ENCODE measurements at regions not wholly inside any gene's neighbourhood (a gene's known extent, or its start where the extent isn't known, plus 50 kb on each side); places are given as distances from the start of the nearest gene placed in this dataset.

DNA sequence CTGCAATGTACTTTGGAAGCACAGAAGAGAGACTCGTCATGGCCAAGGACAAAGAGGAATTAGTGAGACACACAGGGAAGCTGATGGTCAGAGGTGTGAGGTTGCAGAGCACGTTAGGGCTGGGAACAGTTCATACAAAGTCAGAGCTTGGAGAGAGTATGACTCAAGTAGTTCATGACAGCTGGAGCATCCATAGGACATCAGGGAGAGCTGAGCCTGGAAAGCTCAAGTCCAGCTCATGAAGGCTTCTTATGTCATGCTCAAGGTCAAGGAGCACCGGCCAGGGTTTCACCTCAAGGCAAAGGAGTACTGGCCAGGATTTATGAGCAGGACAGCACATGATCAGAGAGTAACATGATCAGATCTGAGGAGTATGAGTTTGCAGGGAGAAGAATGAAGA is 64.6 kb upstream of the CHST1 start:
- ATAC-seq (ENCODE audit: insufficient read depth, low FRiP score), result no peak
- 76 to 86% methylated on average over 3 of the region's 3 CpGs for WGBS, 2 donors
- Histone ChIP-seq H3K36me3 (ENCODE audit: control insufficient read depth in 4 of 4, insufficient read depth in 4 of 4, low read length in 4 of 4) (no peaks in the 10 kb centered on the region), H3K4me1 (ENCODE audit: control insufficient read depth in 5 of 5, insufficient read depth in 5 of 5, low read length in 5 of 5) (peaks cover 0 to 1% (median 0%) of the 10 kb centered on the region in 5 donors), H3K4me3 (no peak overlapping the region), H3K9me3 (ENCODE audit: control insufficient read depth in 4 of 4, insufficient read depth in 3 of 4, low read length in 3 of 4) (no peaks in the 10 kb centered on the region), H3K27ac (ENCODE audit: low read depth in 1 of 2, low read length in 1 of 2) (no peak overlapping the region), H3K27me3 (ENCODE audit: control insufficient read depth in 3 of 3, insufficient read depth in 3 of 3, low read length in 2 of 3) (peaks cover 0 to 3% (median 3%) of the 10 kb centered on the region in 3 donors), H3K9ac (ENCODE audit: insufficient read depth in 1 of 2, low read length in 2 of 2) (no peak overlapping the region)
- TF ChIP-seq, protein P1, sequence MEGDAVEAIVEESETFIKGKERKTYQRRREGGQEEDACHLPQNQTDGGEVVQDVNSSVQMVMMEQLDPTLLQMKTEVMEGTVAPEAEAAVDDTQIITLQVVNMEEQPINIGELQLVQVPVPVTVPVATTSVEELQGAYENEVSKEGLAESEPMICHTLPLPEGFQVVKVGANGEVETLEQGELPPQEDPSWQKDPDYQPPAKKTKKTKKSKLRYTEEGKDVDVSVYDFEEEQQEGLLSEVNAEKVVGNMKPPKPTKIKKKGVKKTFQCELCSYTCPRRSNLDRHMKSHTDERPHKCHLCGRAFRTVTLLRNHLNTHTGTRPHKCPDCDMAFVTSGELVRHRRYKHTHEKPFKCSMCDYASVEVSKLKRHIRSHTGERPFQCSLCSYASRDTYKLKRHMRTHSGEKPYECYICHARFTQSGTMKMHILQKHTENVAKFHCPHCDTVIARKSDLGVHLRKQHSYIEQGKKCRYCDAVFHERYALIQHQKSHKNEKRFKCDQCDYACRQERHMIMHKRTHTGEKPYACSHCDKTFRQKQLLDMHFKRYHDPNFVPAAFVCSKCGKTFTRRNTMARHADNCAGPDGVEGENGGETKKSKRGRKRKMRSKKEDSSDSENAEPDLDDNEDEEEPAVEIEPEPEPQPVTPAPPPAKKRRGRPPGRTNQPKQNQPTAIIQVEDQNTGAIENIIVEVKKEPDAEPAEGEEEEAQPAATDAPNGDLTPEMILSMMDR (IDR thresholded peaks at IDR 0.05; ENCODE audit: control extremely low read depth, extremely low read depth), result no peak
- no peak for DNase-seq

DNA sequence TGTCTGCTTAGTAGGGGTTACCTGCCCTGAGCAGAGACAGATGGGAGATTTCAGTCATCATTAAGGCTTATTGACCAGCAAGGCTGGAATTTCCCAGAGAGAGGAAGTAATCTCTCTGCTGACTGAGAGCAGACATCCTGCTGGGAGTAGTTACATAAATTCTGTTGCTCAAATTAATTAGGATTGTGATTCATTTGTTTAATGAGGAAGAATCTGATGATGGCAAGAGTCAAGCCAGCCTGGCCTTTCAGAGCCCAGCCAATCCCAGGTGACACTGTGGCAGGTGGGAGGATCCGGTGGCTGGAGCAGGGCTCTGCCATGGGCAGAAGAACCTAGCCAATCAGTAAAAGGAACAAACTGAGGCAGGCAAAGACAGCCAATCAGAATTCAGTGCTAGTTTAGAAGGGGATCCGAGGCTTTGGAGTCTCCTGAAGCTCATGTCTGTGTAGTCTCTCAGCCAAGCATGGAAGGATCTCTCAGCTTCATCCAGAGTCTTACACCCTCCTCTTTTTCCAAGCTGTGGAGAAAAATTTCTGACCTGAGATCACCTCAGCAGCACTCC is 61.2 kb upstream of the CHST1 start:
- no peaks in the 10 kb centered on the region for H3K36me3 ChIP-seq (ENCODE audit: control insufficient read depth in 4 of 4, insufficient read depth in 4 of 4, low read length in 4 of 4)

DNA sequence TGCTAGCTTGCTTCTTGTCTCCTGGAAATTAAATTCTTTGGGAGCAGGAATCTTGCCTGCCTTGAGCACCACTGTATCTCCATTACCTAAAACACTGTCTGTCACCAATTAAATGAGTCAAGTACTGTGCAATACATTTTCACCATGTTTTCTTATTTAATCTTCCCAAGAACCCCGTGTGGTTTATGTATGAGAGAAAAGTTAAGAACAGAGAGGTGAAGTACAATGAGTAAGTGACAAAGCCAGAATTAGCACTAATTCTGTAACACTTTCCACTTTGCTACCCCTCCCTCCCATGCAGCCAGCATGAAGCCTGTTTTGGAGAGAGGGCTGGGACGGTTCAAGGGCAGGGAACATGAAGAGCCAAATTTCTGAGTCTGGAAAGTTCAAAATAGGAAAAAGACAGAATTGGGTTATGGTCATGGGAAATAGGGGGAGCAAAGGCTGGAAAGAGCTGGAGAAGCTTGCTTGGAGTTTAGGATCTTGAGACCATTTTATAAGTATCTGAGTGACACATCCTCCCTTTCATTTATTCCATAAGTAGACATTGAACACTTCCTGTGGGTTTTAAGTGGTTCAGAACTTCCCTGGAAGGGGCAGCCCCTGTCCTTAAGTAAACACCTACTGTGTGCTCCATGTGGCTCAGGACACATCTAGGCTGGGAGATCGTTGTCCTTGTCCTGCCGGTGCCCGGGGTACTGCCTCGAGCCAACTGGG is 60.5 kb upstream of the CHST1 start:
- no peak for ATAC-seq (ENCODE audit: insufficient read depth, low FRiP score)
- Histone ChIP-seq H3K9ac (ENCODE audit: insufficient read depth in 1 of 2, low read length in 2 of 2) (no peak overlapping the region), H3K27ac (ENCODE audit: low read depth in 1 of 2, low read length in 1 of 2) (no peak overlapping the region), H3K4me1 (ENCODE audit: control insufficient read depth in 5 of 5, insufficient read depth in 5 of 5, low read length in 5 of 5) (peaks cover 0 to 1% (median 0%) of the 10 kb centered on the region in 5 donors), H3K4me3 (no peak overlapping the region), H3K36me3 (ENCODE audit: control insufficient read depth in 4 of 4, insufficient read depth in 4 of 4, low read length in 4 of 4) (no peaks in the 10 kb centered on the region), H3K9me3 (ENCODE audit: control insufficient read depth in 4 of 4, insufficient read depth in 3 of 4, low read length in 3 of 4) (no peaks in the 10 kb centered on the region), H3K27me3 (ENCODE audit: control insufficient read depth in 3 of 3, insufficient read depth in 3 of 3, low read length in 2 of 3) (peaks cover 0 to 3% (median 0%) of the 10 kb centered on the region in 3 donors)
- no peak for DNase-seq
- 67 to 78% methylated on average over 6 of the region's 6 CpGs for WGBS, 2 donors
- TF ChIP-seq, protein P1 (IDR thresholded peaks at IDR 0.05; ENCODE audit: control extremely low read depth, extremely low read depth), result no peak

More for the DNA sequence above, 61.2 kb upstream of the CHST1 start:
- H3K9me3 ChIP-seq (ENCODE audit: control insufficient read depth in 4 of 4, insufficient read depth in 3 of 4, low read length in 3 of 4), result no peaks in the 10 kb centered on the region
- peaks cover 0 to 1% (median 0%) of the 10 kb centered on the region in 5 donors for H3K4me1 ChIP-seq (ENCODE audit: control insufficient read depth in 5 of 5, insufficient read depth in 5 of 5, low read length in 5 of 5)
- H3K27me3 ChIP-seq (ENCODE audit: control insufficient read depth in 3 of 3, insufficient read depth in 3 of 3, low read length in 2 of 3), result peaks cover 0 to 3% (median 2%) of the 10 kb centered on the region in 3 donors
- TF ChIP-seq, protein P1 (IDR thresholded peaks at IDR 0.05; ENCODE audit: control extremely low read depth, extremely low read depth), result no peak
- no peak for ATAC-seq (ENCODE audit: insufficient read depth, low FRiP score)
- H3K9ac ChIP-seq (ENCODE audit: insufficient read depth in 1 of 2, low read length in 2 of 2), result no peak overlapping the region
- DNase-seq, result no peak
- 79 to 90% methylated on average over 2 of the region's 2 CpGs for WGBS, 2 donors
- no peak overlapping the region for H3K27ac ChIP-seq (ENCODE audit: low read depth in 1 of 2, low read length in 1 of 2)
- H3K4me3 ChIP-seq, result no peak overlapping the region
